Upper lobe of left lung (tissue), 4 donors: ENCODE measurements at regions not wholly inside any gene's neighbourhood (a gene's known extent, or its start where the extent isn't known, plus 50 kb on each side); places are given as distances from the start of the nearest gene placed in this dataset.

ENCODE experiments used
- CTCF ChIP-seq, 6 experiments: fragments of 450-650 bp in 4 of 6; fragments of 200-600 bp in 2 of 6; sonication (generic) in 2 of 6; IDR thresholded peaks; one replicate each; pipeline ENCODE4 v1.5.1; 2016 to 2019; ENCODE audit warnings: antibody characterized with exemption in 6 of 6
- EP300 ChIP-seq, 4 donors: sonication (generic); formaldehyde crosslinking; IDR thresholded peaks; one replicate each; pipeline ENCODE4 v1.5.1; 2017; ENCODE audit warnings: antibody characterized with exemption in 4 of 4, control low read depth in 2 of 4
- POLR2A ChIP-seq, 4 donors: fragments of 450-650 bp; IDR thresholded peaks; one replicate each; pipeline ENCODE4 v1.5.1; 2016 to 2017; ENCODE audit warnings: antibody characterized with exemption in 4 of 4, mild to moderate bottlenecking in 2 of 4
- POLR2AphosphoS5 ChIP-seq, 2 donors: sonication (generic); formaldehyde crosslinking; IDR thresholded peaks; one replicate each; pipeline ENCODE4 v1.5.1; 2017; ENCODE audit warnings: antibody characterized with exemption in 2 of 2

GRCh38 chr12:97209997-97210396 lies 252.6 kb upstream of the RMST start:
- TF ChIP-seq CTCF (IDR thresholded peaks at IDR 0.05) (no peak), POLR2AphosphoS5 (IDR thresholded peaks at IDR 0.05) (no peak), POLR2A (IDR thresholded peaks at IDR 0.05) (no peak), EP300 (IDR thresholded peaks at IDR 0.05) (no peak)
